Tibial nerve (tissue), 4 donors: ENCODE measurements at regions not wholly inside any gene's neighbourhood (a gene's known extent, or its start where the extent isn't known, plus 50 kb on each side); places are given as distances from the start of the nearest gene placed in this dataset.

Experiments
- DNase-seq, 2 donors: peaks; one replicate each; pipeline ENCODE4 v3.0.0-alpha.2; 2019; ENCODE audit warnings: low spot score in 2 of 2
- H3K27ac ChIP-seq, 4 donors: fragments of 200-600 bp; sonication (generic) in 3 of 4; one replicate each; pipeline ENCODE4 v1.5.1; 2017 to 2019; ENCODE audit warnings: mild to moderate bottlenecking in 1 of 4
- H3K27me3 ChIP-seq, 2 donors: fragments of 200-600 bp; sonication (generic) in 1 of 2; one replicate each; pipeline versions ENCODE4 v1.5.1 to v1.6.0; 2017 to 2019
- H3K36me3 ChIP-seq, 3 donors: fragments of 200-600 bp; sonication (generic); one replicate each; pipeline ENCODE4 v1.5.1; 2018 to 2019
- H3K4me1 ChIP-seq, 4 donors: fragments of 200-600 bp; sonication (generic) in 3 of 4; one replicate each; pipeline ENCODE4 v1.5.1; 2017 to 2019
- H3K4me3 ChIP-seq, 4 donors: fragments of 200-600 bp; sonication (generic) in 3 of 4; one replicate each; pipeline ENCODE4 v1.5.1; 2017 to 2019; ENCODE audit warnings: mild to moderate bottlenecking in 1 of 4, moderate library complexity in 1 of 4
- H3K9me3 ChIP-seq, 4 donors: fragments of 200-600 bp; sonication (generic) in 3 of 4; one replicate each; pipeline ENCODE4 v1.5.1; 2017 to 2019
- CTCF ChIP-seq, 5 experiments: fragments of 200-600 bp in 3 of 5; fragments of 450-650 bp in 2 of 5; sonication (generic) in 3 of 5; IDR thresholded peaks; one replicate each; pipeline ENCODE4 v1.5.1; 2016 to 2019; ENCODE audit warnings: antibody characterized with exemption in 5 of 5, mild to moderate bottlenecking in 3 of 5, moderate library complexity in 2 of 5
- EP300 ChIP-seq, 2 donors: sonication (generic); formaldehyde crosslinking; IDR thresholded peaks; one replicate each; pipeline ENCODE4 v1.6.1; 2017; ENCODE audit warnings: antibody characterized with exemption in 2 of 2, mild to moderate bottlenecking in 1 of 2
- POLR2A ChIP-seq, 2 donors: fragments of 450-650 bp; IDR thresholded peaks; one replicate each; pipeline ENCODE4 v1.6.1; 2017; ENCODE audit warnings: antibody characterized with exemption in 2 of 2, mild to moderate bottlenecking in 2 of 2, moderate library complexity in 2 of 2
- WGBS, 2 donors: methylation state at CpG; one replicate each; pipeline ENCODE4 v1.1.5; 2018; 5-methylcytosine and 5-hydroxymethylcytosine counted together

DNA sequence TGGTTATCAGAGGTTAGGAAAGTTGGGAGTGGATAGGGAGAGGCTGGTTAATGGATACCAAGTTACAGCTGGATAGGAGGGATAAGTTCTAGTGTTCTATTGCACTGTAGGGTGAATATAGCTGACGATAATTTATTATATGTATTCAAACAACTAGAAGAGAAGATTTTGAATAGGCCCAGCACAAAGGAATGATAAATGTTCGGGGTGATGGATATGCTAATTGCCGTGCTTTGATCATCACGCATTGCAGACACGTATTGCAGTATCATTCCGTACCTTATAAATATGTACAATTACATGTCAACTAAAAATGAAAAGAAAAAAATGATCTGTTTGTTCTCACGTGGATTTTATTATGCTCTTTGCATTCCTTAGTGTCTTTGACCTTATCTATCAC is 369.2 kb upstream of the PKDCC start:
- Histone ChIP-seq H3K9me3 (no peaks in the 10 kb centered on the region), H3K4me3 (no peak overlapping the region), H3K36me3 (no peaks in the 10 kb centered on the region), H3K4me1 (no peaks in the 10 kb centered on the region), H3K27ac (no peak overlapping the region), H3K27me3 (no peaks in the 10 kb centered on the region)
- TF ChIP-seq POLR2A (IDR thresholded peaks at IDR 0.05) (no peak), CTCF (IDR thresholded peaks at IDR 0.05) (no peak), EP300 (IDR thresholded peaks at IDR 0.05) (no peak)
- 83 to 84% methylated on average over 7 of the region's 7 CpGs for WGBS, 2 donors
- DNase-seq, result no peak

- H3K4me1 ChIP-seq, result no peaks in the 10 kb centered on the region
- H3K27me3 ChIP-seq, result no peaks in the 10 kb centered on the region
- peaks cover 0 to 11% (median 0%) of the 10 kb centered on the region in 4 donors for H3K9me3 ChIP-seq
- H3K4me3 ChIP-seq, result no peak overlapping the region
- H3K27ac ChIP-seq, result no peak overlapping the region
- WGBS, 2 donors, result 91 to 96% methylated on average over 2 of the region's 2 CpGs
- DNase-seq, result no peak
- no peaks in the 10 kb centered on the region for H3K36me3 ChIP-seq
- TF ChIP-seq EP300 (IDR thresholded peaks at IDR 0.05) (no peak), CTCF (IDR thresholded peaks at IDR 0.05) (no peak), POLR2A (IDR thresholded peaks at IDR 0.05) (no peak)
These were observed 361.7 kb upstream of the PKDCC start for GRCh38 chr2:41686156-41686555.

DNA sequence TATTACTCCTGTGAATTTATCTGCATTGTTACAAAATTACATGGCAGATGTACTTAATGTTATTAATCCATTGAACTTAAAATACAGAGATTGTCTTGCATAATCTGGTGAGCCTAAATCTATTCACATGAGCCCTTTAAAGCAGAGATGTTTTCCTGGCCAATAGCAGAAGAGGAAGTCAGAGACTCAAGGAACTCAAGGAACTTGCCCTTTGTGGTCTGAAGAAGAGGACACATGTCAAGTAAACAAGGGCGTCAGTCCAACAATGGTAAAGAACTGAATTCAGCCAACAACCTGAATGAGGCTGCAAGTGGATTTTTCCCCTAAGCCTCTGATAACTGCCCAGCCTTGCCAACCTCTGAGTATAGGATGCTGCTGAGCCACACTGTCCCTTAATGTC is 356.3 kb upstream of the PKDCC start:
- no peaks in the 10 kb centered on the region for H3K9me3 ChIP-seq
- H3K27me3 ChIP-seq, result no peaks in the 10 kb centered on the region
- H3K27ac ChIP-seq, result no peak overlapping the region
- WGBS, 2 donors, result 41 to 42% methylated on average over 1 of the region's 1 CpG
- H3K4me1 ChIP-seq, result peaks cover 0 to 4% (median 0%) of the 10 kb centered on the region in 4 donors
- H3K4me3 ChIP-seq, result no peak overlapping the region
- no peak for DNase-seq
- no peaks in the 10 kb centered on the region for H3K36me3 ChIP-seq
- TF ChIP-seq CTCF (IDR thresholded peaks at IDR 0.05) (no peak), EP300 (IDR thresholded peaks at IDR 0.05) (no peak), POLR2A (IDR thresholded peaks at IDR 0.05) (no peak)

- TF ChIP-seq CTCF (IDR thresholded peaks at IDR 0.05) (no peak), POLR2A (IDR thresholded peaks at IDR 0.05) (no peak), EP300 (IDR thresholded peaks at IDR 0.05) (no peak)
These were observed 353.2 kb upstream of the PKDCC start for GRCh38 chr2:41694536-41695049.

DNA sequence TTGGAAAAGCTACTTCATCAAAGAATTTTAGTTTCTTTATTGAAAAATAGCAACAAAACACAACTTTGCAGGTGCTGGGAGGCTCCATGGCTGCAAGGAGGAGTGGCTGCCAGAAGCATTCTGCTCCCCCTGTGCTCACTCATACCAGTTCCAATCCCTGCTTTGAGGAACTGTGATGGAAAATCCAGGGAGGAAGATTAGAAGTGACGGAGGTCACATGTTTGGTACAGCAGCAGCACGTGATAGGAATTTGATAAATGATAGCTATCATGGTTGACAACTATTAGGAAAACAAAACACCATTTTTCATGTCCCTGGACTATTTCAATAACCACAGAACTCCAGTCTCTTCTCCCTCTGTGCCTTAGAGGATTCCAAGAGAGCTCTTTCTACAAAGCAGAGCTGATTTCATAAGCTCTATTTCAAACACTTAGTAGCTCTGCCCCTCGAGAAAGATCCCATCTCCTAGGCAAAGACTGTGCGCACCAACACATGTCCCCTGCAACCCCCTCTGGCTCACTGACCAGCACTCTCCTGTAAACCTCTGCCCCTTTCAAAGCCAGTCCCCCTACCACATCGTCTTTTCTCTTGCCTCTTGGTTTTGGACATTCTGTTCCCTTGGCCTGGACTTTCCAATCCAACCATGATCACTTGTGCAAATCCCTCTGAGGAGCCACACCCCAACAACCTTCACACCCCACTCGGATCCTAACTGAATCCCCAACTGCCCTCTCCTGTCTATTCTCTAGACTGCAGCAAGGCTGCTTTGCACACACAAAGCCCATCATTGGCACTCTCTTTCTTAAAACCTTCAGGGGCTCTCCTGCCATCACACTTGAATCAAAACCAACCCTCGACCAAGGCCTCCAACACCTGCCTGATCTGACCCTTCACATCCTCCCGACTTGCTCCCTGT is 352.4 kb upstream of the PKDCC start:
- peak overlapping the region in 1 of 4 donors; percentile 11 for H3K27ac ChIP-seq
- H3K4me3 ChIP-seq, result no peak overlapping the region
- H3K36me3 ChIP-seq, result no peaks in the 10 kb centered on the region
- peaks cover 0 to 13% (median 0%) of the 10 kb centered on the region in 4 donors for H3K4me1 ChIP-seq
- H3K27me3 ChIP-seq, result no peaks in the 10 kb centered on the region
- 74 to 79% methylated on average over 8 of the region's 8 CpGs for WGBS, 2 donors
- no peak for TF ChIP-seq EP300 (IDR thresholded peaks at IDR 0.05)
- TF ChIP-seq CTCF (IDR thresholded peaks at IDR 0.05), result peak in 1 of 5 experiments; percentile 18
- H3K9me3 ChIP-seq, result no peaks in the 10 kb centered on the region
- no peak for DNase-seq

More at GRCh38 chr2:41694536-41695049, 353.2 kb upstream of the PKDCC start:
- DNase-seq, result no peak
- Histone ChIP-seq H3K27ac (no peak overlapping the region), H3K27me3 (no peaks in the 10 kb centered on the region), H3K9me3 (no peaks in the 10 kb centered on the region), H3K4me1 (peaks cover 0 to 13% (median 0%) of the 10 kb centered on the region in 4 donors), H3K4me3 (no peak overlapping the region), H3K36me3 (no peaks in the 10 kb centered on the region)
- WGBS, 2 donors, result 61 to 68% methylated on average over 4 of the region's 4 CpGs
